ENCODE measurements at regions not wholly inside any gene's neighbourhood (a gene's known extent, or its start where the extent isn't known, plus 50 kb on each side); places are given as distances from the start of the nearest gene placed in this dataset.
"Not testable (repeated sequence)": the region's sequence is repeated elsewhere in the genome, so short reads cannot be mapped to it uniquely, and the experiment has no call there.

DNA sequence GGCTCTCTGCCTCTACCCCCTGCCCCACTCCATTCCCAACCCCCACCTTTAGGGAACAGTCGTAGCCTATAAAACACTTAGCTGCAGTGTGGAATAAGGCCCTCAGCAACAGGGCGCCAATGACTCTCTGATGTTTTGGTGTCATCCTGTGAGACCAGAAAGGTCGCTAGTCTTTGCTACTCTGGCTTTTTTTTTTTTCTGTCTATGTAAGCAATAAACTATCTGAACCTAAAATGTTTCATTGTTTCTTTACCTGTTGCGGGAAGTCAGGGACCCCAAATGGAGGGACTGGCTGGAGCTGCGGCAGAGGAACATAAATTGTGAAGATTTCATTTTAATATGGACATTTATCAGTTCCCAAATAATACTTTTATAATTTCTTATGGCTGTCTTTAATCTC is 154.6 kb downstream of the COPS8 start:
- Mint-ChIP-seq H3K4me1 (peaks cover 5% of the 10 kb centered on the region), H3K36me3 (ENCODE audit: low read depth) (no peaks in the 10 kb centered on the region), H3K9me3 (peaks cover 29% of the 10 kb centered on the region), H3K4me3 (no peak overlapping the region), H3K27me3 (ENCODE audit: low read depth) (peaks cover 5% of the 10 kb centered on the region), H3K27ac (no peak overlapping the region)
- TF ChIP-seq, protein P1, sequence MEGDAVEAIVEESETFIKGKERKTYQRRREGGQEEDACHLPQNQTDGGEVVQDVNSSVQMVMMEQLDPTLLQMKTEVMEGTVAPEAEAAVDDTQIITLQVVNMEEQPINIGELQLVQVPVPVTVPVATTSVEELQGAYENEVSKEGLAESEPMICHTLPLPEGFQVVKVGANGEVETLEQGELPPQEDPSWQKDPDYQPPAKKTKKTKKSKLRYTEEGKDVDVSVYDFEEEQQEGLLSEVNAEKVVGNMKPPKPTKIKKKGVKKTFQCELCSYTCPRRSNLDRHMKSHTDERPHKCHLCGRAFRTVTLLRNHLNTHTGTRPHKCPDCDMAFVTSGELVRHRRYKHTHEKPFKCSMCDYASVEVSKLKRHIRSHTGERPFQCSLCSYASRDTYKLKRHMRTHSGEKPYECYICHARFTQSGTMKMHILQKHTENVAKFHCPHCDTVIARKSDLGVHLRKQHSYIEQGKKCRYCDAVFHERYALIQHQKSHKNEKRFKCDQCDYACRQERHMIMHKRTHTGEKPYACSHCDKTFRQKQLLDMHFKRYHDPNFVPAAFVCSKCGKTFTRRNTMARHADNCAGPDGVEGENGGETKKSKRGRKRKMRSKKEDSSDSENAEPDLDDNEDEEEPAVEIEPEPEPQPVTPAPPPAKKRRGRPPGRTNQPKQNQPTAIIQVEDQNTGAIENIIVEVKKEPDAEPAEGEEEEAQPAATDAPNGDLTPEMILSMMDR (IDR thresholded peaks at IDR 0.05; ENCODE audit: unreplicated experiment in 3 of 3), result no peak

DNA sequence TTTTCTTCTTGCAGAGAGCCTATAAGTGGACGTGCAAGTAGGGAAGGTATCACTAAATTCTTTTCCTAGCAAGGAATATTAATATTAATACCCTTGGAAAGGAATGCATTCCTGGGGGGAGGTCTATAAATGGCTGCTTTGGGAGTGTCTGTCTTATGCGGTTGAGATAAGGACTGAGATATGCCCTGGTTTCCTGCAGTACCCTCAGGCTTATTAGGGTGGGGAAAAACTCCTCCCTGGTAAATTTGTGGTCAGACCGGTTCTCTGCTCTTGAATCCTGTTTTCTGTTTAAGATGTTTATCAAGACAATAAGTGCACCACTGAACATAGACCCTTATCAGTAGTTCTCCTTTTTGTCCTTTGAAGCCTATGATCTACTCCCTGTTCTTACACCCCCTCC is 155.2 kb downstream of the COPS8 start:
- not testable (repeated sequence) for H3K27me3 Mint-ChIP-seq (ENCODE audit: low read depth); H3K27ac Mint-ChIP-seq; H3K36me3 Mint-ChIP-seq (ENCODE audit: low read depth); H3K4me1 Mint-ChIP-seq; H3K4me3 Mint-ChIP-seq
- H3K9me3 Mint-ChIP-seq, result peaks cover 31% of the 10 kb centered on the region

DNA sequence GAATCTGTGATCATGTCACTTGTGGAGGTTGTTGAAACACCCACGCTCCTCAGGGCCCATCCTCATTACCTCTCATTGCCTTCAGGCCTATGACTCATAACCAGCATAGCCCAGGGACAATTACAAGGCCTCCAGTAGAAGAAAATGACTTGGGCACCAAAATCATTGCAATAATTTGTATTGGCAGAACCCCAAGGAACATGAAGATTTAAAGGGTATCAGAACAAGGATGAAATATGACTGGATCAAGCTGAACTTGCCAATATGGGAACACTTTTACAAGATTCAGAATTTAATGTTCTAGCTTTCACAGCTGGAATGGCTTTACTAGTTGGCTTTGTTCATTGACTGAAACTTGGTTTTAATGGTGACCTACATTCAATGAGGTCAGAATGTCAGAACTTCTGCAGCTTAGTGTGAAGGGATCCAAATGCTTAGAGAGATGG is 156.4 kb downstream of the COPS8 start:
- TF ChIP-seq, protein P1 (IDR thresholded peaks at IDR 0.05; ENCODE audit: unreplicated experiment in 3 of 3), result no peak
- no peaks in the 10 kb centered on the region for H3K4me1 Mint-ChIP-seq
- H3K4me3 Mint-ChIP-seq, result no peak overlapping the region
- peaks cover 37% of the 10 kb centered on the region for H3K9me3 Mint-ChIP-seq
- H3K36me3 Mint-ChIP-seq (ENCODE audit: low read depth), result no peaks in the 10 kb centered on the region
- no peak overlapping the region for H3K27ac Mint-ChIP-seq
- H3K27me3 Mint-ChIP-seq (ENCODE audit: low read depth), result peaks cover 5% of the 10 kb centered on the region

- peaks cover 37% of the 10 kb centered on the region for H3K9me3 Mint-ChIP-seq
- H3K27ac Mint-ChIP-seq, result no peak overlapping the region
- no peak overlapping the region for H3K4me3 Mint-ChIP-seq
- H3K36me3 Mint-ChIP-seq (ENCODE audit: low read depth), result no peaks in the 10 kb centered on the region
- TF ChIP-seq, protein P1 (IDR thresholded peaks at IDR 0.05; ENCODE audit: unreplicated experiment in 3 of 3), result no peak
- no peaks in the 10 kb centered on the region for H3K4me1 Mint-ChIP-seq
- peaks cover 5% of the 10 kb centered on the region for H3K27me3 Mint-ChIP-seq (ENCODE audit: low read depth)
Observed at GRCh38 chr2:237243487-237243886, 157.8 kb downstream of the COPS8 start.

DNA sequence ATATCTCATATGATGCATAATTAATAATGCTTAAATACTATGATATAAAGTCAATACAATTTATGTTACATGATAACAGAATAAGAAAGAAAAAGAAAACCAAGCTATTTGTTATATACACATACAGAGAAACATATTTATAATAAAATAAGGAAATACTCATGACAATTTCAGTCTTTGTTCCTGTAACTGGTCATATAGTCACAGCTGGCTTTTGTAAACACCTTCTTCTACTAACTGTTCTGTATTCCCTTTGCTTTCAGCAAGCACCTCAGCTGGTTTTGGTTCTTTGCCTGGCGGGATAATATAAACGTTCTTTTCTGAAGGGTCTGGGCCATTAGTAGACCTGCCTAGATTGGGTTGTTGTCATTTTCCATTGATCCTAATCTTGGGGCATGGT is 158.5 kb downstream of the COPS8 start:
- TF ChIP-seq, protein P1 (IDR thresholded peaks at IDR 0.05; ENCODE audit: unreplicated experiment in 3 of 3), result no peak
- H3K27ac Mint-ChIP-seq, result no peak overlapping the region
- H3K4me3 Mint-ChIP-seq, result no peak overlapping the region
- H3K36me3 Mint-ChIP-seq (ENCODE audit: low read depth), result no peaks in the 10 kb centered on the region
- peaks cover under 1% of the 10 kb centered on the region for H3K27me3 Mint-ChIP-seq (ENCODE audit: low read depth)
- H3K4me1 Mint-ChIP-seq, result no peaks in the 10 kb centered on the region
- peaks cover 39% of the 10 kb centered on the region for H3K9me3 Mint-ChIP-seq

DNA sequence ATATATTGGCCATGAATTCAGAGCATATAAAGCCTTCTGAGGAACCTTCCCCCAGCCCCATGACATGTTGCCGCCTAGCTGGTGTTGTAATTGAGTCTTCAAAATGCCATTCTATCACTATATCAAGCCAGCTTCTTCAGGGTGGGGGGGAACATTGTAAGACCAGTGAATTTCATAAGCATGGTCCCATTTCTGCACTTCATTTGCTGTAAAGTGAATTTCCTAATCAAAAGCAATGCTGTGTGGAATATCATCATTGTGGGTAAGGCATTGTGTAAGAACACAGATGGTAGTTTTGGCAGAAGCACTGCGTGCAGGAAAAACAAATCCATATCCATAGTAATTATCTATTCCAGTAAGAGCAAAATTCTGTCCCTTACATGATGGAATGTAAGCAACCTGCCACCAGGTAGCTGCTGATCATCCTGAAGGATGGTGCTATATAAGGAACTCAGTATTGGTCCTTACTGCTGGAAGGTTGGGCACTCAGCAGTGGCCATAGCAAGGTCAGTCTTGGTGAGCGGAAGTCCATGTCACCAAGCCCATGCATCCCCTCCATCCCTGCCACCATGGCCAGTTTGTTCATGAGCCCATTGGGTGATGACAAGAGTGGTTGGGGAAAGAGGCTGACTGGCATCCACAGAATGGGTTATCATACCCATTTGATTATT is 159.4 kb downstream of the COPS8 start:
- no peaks in the 10 kb centered on the region for H3K4me1 Mint-ChIP-seq
- no peaks in the 10 kb centered on the region for H3K36me3 Mint-ChIP-seq (ENCODE audit: low read depth)
- H3K9me3 Mint-ChIP-seq, result peaks cover 41% of the 10 kb centered on the region
- TF ChIP-seq, protein P1 (IDR thresholded peaks at IDR 0.05; ENCODE audit: unreplicated experiment in 3 of 3), result no peak
- no peak overlapping the region for H3K27ac Mint-ChIP-seq
- no peak overlapping the region for H3K4me3 Mint-ChIP-seq
- H3K27me3 Mint-ChIP-seq (ENCODE audit: low read depth), result no peaks in the 10 kb centered on the region

Data from nephron (organoid).